Germinal center (tissue), 1 donor: ENCODE measurements at regions not wholly inside any gene's neighbourhood (a gene's known extent, or its start where the extent isn't known, plus 50 kb on each side); places are given as distances from the start of the nearest gene placed in this dataset.

ENCODE experiments used
- DNase-seq: peaks from one replicate; pipeline ENCODE4 v3.0.0; 2012; ENCODE audit warnings: mixed read lengths, low spot score

- no peak for DNase-seq
Observed at GRCh38 chr16:73529303-73530012, 481.5 kb upstream of the ZFHX3 start.

GRCh38 chr16:73527187-73527586 lies 479.3 kb upstream of the ZFHX3 start:
- no peak for DNase-seq

- no peak for DNase-seq
Observed at GRCh38 chr16:73526011-73526804, 478.3 kb upstream of the ZFHX3 start.

DNA sequence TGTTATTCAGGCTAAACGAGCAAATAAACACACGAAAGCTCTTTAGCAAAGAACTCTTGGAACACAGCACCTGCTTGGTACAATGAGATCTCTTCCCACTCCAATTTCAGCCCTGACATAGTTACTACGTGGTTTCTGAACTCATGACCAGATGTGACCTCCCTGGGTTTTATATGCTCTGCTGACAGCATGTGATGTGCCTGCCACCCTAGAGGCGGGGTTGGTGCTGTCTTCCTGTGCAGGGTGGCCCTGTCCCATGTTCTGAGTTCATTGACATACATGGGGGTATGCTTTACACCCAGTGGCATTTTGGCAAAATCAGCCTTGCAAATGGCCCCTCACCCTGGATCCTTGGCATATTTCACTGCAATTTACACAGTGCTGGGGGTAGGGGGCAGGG lies 475.3 kb upstream of the ZFHX3 start:
- no peak for DNase-seq

- DNase-seq: no peak
Observed at GRCh38 chr16:73521499-73521898, 473.6 kb upstream of the ZFHX3 start.

- DNase-seq: no peak
Observed at GRCh38 chr16:73515616-73516015, 467.7 kb upstream of the ZFHX3 start.

DNA sequence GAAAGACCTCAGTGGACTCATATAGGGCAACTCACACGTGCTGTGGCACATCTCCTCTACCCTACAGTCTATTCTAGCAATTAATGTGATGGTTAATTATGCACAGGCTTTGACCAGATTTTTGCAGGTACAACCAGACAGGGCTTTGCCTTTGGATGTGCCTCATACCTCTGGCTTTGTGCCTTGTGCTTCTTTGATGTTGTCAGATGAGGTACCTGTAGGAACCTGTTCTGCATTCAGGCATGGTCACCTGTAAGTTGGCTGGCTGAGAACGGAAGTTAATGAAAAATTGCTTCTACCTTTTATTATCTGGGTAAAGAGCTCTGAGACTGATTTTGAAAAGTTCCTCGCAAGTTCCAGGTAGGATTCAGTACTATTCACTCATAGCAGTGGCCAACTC lies 462.9 kb upstream of the ZFHX3 start:
- DNase-seq: no peak

DNA sequence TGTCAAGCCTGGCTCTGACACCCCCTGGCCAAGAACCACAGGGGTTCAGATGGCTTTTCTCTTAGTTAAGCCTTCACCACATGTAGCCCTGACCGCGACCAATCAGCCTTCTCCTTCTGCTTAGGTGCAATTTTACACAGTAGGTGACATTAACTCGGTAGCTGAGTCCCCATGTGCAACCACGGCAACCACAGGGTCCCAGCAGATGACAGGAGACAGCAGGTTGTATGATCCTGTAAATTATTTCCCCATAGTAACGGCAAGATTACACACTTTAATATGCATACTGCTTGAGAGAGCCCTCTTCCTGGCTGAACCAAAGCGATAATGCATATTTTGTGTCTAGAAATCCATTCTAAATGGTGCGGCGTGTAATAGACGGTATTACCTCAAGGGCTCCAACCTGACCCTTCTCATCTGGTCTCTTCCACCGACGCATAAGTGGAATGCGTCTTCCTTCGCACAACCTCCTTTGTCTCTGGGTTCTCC lies 458.7 kb upstream of the ZFHX3 start:
- DNase-seq: no peak

GRCh38 chr16:73505577-73505976 lies 457.6 kb upstream of the ZFHX3 start:
- no peak for DNase-seq

DNA sequence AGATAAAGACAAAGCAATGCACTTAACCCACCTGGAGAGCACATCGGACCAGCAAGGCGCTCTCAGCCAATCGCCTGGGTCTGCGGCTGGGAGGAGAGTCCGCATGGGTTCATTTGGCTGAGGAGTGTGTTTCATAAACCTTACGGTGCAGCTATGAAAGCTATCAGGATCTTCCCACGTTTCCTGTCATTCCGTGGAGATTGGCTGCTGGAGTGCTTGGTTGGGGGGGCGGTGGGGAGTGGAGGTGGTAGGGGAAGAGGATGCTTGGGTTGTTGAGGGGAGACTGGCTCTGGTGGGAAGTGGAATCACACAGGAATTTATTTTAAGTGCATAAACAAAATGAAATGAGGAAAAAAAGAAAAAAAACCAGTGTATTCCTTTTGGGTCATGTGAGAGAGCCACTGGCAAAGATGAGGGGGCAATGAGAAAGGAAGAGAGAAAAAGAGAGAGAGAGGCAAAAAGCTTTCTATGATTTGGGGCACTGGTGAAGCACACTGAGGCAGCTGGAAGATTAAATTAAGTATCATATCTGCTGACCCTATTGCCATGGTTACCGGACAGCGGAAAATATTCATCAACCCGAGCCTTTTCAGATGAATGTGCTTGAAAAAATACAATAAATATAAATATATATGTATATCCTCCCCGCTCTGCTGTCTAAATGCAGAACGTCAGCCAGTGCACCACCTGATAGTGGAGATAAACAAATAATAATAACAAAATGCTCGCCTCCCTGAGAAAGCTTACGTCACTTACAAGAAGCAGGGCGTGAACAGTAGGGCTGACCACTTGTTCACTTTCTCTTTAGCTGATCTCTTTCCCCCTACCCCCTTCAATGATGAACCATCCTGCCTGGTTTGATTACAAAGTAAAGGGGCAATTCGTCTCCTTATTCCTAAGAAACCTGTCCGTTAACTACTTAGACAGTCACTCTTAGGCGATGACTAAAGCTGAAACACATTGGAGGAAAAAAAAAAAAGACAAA lies 457.0 kb upstream of the ZFHX3 start:
- no peak for DNase-seq

GRCh38 chr16:73503093-73503492 lies 455.2 kb upstream of the ZFHX3 start:
- no peak for DNase-seq

DNA sequence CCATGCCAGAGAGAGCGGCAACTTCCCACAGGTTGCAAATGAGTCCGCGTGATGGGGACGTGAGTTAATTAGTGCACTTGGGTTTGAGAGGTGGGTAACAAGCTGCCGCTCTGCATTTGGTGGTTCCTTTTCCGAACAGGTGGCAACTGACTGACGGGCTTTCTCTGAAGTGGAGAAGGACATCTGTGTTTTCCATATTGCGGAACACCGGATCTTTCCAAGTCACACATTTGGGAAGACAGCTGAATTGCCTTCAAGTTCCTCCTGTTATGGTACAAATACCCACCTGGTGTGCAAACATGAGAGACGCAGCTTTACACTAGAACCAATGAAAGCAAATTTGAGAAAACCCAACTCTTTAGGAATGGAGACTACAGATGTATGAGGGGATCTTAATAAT lies 451.3 kb upstream of the ZFHX3 start:
- no peak for DNase-seq

DNA sequence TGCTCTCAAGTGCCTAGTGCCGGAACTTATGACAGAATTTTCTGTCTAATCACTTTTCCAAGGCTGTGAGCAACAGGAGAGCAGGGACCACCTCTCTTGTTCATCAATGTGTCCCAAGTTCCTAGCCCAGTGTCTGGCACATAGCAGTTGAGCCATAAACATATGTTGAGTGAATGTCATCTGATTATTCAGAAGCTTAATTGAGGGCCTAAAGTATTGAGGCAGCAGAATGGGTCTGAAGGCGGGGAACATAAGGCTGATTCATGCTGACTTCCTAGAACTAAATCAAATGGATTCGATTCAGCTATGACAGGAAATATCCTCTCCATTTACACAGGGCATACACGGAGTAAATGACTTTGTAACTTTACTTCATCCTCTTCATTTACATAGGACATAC lies 438.0 kb upstream of the ZFHX3 start:
- no peak for DNase-seq

GRCh38 chr16:73483934-73484711 lies 436.2 kb upstream of the ZFHX3 start:
- no peak for DNase-seq

DNA sequence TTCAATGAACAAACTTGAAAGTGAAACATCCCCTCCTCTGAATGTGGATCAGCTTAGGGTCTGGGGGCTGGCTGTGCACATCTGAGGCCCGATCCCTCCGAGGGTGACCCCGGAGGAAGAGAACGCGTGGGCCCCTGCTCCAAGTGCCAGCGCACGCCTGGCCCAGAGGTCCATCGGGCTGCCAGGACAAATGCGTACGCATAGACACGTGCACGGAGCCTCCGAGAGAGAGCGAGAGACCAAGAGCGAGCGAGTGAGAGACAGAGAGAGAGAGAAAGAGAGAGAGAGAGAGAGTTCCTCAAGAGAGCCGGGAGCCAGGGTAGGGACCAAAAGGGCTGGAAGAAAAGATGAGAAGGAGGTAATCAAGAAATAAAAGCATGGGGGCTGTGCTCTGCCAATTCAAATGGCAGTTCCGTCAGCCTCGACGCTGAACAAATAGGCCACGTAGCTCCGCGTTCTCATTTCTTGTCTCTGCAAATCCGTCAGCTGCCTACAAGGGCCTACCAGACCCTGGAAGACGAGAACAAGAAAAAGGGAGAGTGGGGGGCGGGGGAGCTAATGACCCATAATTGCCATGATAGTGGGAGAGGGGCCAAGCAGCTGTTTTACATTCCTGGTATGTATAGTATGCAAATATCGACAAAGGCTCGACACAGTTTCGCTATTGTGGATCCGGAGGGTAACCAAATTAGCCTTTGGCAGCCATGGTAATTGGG lies 435.3 kb upstream of the ZFHX3 start:
- no peak for DNase-seq

GRCh38 chr16:73482310-73482709 lies 434.4 kb upstream of the ZFHX3 start:
- no peak for DNase-seq

DNA sequence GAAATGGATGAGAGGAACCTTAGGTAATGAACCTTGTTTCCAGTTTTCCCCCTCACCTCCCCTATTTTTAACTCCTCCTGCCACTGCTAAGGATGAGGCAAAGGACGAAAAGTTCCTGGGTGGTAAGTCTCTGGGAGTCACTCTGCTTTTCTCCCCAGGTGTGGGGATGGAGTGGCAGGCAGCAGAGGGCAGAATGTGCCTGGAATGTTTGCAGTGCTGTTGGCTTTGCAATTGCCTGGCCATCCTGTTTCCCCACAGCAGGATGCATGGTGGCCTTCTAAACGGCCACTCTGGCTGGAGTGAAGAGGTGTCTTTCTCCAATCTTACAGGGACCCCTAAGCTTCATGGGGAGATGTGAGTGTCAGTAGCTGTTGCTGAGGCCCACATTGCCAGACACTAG lies 432.5 kb upstream of the ZFHX3 start:
- DNase-seq: no peak

DNA sequence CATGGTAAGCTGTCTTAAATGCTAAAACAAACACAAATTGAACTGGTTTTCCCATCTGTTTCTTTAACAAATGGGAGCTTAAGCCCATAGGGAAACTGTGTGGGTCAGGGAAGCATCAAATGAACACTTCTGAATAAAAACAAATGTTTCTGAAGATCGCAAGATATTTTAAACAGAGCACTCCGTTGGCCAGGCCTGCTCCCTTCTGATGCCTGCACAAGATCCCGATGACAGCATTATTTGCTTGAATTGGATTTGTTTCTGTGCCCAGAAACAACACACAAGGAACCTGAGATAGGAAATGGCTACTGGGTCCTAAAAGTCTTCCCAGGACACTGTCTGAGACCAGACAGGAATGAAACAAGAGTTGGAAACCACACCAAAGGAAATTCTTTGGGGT lies 425.8 kb upstream of the ZFHX3 start:
- no peak for DNase-seq

GRCh38 chr16:73464834-73465233 lies 416.9 kb upstream of the ZFHX3 start:
- no peak for DNase-seq

- DNase-seq: no peak
Observed at GRCh38 chr16:73459586-73459985, 411.7 kb upstream of the ZFHX3 start.

DNA sequence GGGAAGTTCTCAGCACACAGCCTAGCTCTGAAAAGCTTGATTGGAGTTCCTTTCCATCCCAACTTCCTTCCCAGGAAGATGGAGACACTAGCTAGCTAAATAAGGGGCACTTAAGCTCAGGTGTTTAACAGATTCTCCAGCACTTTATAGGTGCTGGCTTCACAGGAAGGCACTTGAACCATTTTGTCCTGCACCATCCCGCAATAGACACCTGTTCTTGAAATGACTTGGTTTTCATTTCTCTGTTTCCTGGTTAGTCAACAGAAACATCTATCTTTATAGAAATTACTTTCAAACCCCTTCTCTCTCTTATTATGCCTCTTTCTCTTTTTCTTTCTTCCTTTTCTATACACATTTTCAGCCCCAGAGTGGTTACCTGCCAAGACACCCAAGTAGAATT lies 409.9 kb upstream of the ZFHX3 start:
- no peak for DNase-seq
